Karpas-422 (cell line): ENCODE measurements at regions not wholly inside any gene's neighbourhood (a gene's known extent, or its start where the extent isn't known, plus 50 kb on each side); places are given as distances from the start of the nearest gene placed in this dataset.
"Not testable (repeated sequence)": the region's sequence is repeated elsewhere in the genome, so short reads cannot be mapped to it uniquely, and the experiment has no call there.

Experiments used
- DNase-seq: peaks from one replicate; pipeline ENCODE4 v3.0.0-alpha.2; 2015
- H2AFZ ChIP-seq: fragments of 200-600 bp; sonication (generic); 2 replicates; pipeline ENCODE4 v1.6.1; 2014; ENCODE audit warnings: antibody characterized with exemption, low read length, mixed read lengths
- H3K27ac ChIP-seq: fragments of 200-600 bp; sonication (generic); 2 replicates; pipeline ENCODE4 v1.5.1; 2014; ENCODE audit warnings: mild to moderate bottlenecking, low read length, moderate library complexity
- H3K27me3 ChIP-seq: fragments of 200-600 bp; sonication (generic); 2 replicates; pipeline ENCODE4 v1.6.1; 2014; ENCODE audit warnings: low read length, mixed read lengths
- H3K36me3 ChIP-seq: fragments of 200-600 bp; sonication (generic); 2 replicates; pipeline ENCODE4 v1.6.1; 2014; ENCODE audit warnings: low read length, mixed read lengths; ENCODE audit not compliant: insufficient read depth
- H3K4me1 ChIP-seq: fragments of 200-600 bp; sonication (generic); 2 replicates; pipeline ENCODE4 v1.6.1; 2014; ENCODE audit warnings: mild to moderate bottlenecking, low read length, mixed read lengths
- H3K4me2 ChIP-seq: fragments of 200-600 bp; sonication (generic); 2 replicates; pipeline ENCODE4 v1.6.1; 2014; ENCODE audit warnings: low read length, low read depth, mild to moderate bottlenecking; ENCODE audit not compliant: poor library complexity, severe bottlenecking
- H3K4me3 ChIP-seq: fragments of 200-600 bp; sonication (generic); 2 replicates; pipeline ENCODE4 v1.5.1; 2014; ENCODE audit warnings: mild to moderate bottlenecking, antibody characterized with exemption, low read length, mixed read lengths
- H3K79me2 ChIP-seq: fragments of 200-600 bp; sonication (generic); 2 replicates; pipeline ENCODE4 v1.6.1; 2014; ENCODE audit warnings: mild to moderate bottlenecking, low read length, mixed read lengths
- H3K9ac ChIP-seq: fragments of 200-600 bp; sonication (generic); 2 replicates; pipeline ENCODE4 v1.6.0; 2014; ENCODE audit warnings: low read length
- H3K9me2 ChIP-seq: fragments of 200-600 bp; sonication (generic), shearing (Covaris generic); replicated peaks from 2 replicates; pipeline ENCODE4 v1.6.0; 2014; ENCODE audit warnings: mild to moderate bottlenecking, low read length, moderate library complexity; ENCODE audit not compliant: insufficient read depth
- H3K9me3 ChIP-seq: fragments of 300-700, 200-600 bp; sonication (generic); 2 replicates; pipeline ENCODE4 v1.6.1; 2014; ENCODE audit warnings: low read length, mixed read lengths
- H4K20me1 ChIP-seq: fragments of 200-600 bp; sonication (generic); 2 replicates; pipeline ENCODE4 v1.6.1; 2014; ENCODE audit warnings: mild to moderate bottlenecking, antibody characterized with exemption, low read length, low read depth; ENCODE audit not compliant: insufficient read depth

- no peak for DNase-seq
- no peaks in the 10 kb centered on the region for H3K36me3 ChIP-seq
- H3K79me2 ChIP-seq: no peaks in the 10 kb centered on the region
- no peaks in the 10 kb centered on the region for H4K20me1 ChIP-seq
- H2AFZ ChIP-seq: 0 out of 2 replicates have a peak overlapping the region, but pooled peaks have one; percentile 83
- H3K4me3 ChIP-seq: no peak overlapping the region
- no peak overlapping the region for H3K27ac ChIP-seq
- no peaks in the 10 kb centered on the region for H3K9me3 ChIP-seq
- H3K4me1 ChIP-seq: peaks cover 9% of the 10 kb centered on the region
- no peak overlapping the region for H3K9ac ChIP-seq
- no peaks in the 10 kb centered on the region for H3K27me3 ChIP-seq
- no peaks in the 10 kb centered on the region for H3K9me2 ChIP-seq
- no peak overlapping the region for H3K4me2 ChIP-seq
Measured at GRCh38 chr2:12617853-12618252, 98.9 kb upstream of the TRIB2 start.

GRCh38 chr2:12618576-12618975, 98.2 kb upstream of the TRIB2 start:
- H2AFZ ChIP-seq: no peak overlapping the region
- H3K9me2 ChIP-seq: no peaks in the 10 kb centered on the region
- no peaks in the 10 kb centered on the region for H3K27me3 ChIP-seq
- H3K79me2 ChIP-seq: no peaks in the 10 kb centered on the region
- H3K9me3 ChIP-seq: no peaks in the 10 kb centered on the region
- H3K4me3 ChIP-seq: no peak overlapping the region
- H3K36me3 ChIP-seq: no peaks in the 10 kb centered on the region
- no peak for DNase-seq
- peaks cover 9% of the 10 kb centered on the region for H3K4me1 ChIP-seq
- H3K27ac ChIP-seq: no peak overlapping the region
- no peak overlapping the region for H3K9ac ChIP-seq
- H4K20me1 ChIP-seq: no peaks in the 10 kb centered on the region
- no peak overlapping the region for H3K4me2 ChIP-seq

DNA sequence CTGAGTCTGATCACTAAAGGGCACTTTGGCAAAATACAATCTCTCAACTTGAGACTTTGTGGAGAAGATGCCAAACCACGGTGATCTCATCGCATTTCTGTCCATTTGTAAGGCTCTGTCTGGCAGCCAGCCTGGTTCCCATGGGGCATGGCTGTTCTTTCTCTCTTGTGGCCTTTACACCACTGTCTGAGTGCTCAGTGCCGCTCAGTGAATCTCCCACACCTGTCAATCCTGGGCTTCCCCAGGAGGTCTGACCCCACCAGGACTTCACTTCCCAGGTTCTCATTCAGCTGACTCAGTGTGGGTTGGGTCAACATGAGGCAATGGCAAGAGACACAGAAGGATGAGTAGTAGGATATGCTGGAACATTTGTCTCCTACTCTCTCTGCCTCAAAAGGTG, 96.8 kb upstream of the TRIB2 start:
- Histone ChIP-seq H3K27ac (no peak overlapping the region), H3K4me2 (no peak overlapping the region), H4K20me1 (no peaks in the 10 kb centered on the region), H3K4me1 (peaks cover 10% of the 10 kb centered on the region), H3K4me3 (no peak overlapping the region), H3K36me3 (no peaks in the 10 kb centered on the region), H3K79me2 (no peaks in the 10 kb centered on the region), H2AFZ (no peak overlapping the region), H3K9ac (no peak overlapping the region), H3K9me2 (no peaks in the 10 kb centered on the region), H3K27me3 (no peaks in the 10 kb centered on the region), H3K9me3 (no peaks in the 10 kb centered on the region)
- no peak for DNase-seq

DNA sequence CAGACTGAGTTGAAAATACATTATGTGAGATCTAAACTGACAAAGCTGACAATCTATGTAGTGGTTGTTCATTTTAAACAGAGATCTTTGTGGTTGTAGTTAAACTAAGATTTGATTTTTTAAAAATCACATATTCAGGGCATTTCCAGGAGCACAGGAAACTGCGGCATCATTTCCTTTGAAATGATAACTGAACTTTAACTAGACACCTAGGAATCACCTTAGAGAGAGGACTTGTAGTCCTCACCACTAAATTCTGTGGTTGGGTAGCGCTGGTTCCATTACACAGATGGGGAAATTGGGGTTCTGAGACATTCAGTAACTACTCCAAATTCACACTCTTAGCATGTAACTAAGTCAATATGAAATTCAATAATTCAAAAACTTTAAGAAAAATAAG, 96.0 kb upstream of the TRIB2 start:
- H3K9me3 ChIP-seq: no peaks in the 10 kb centered on the region
- H3K27me3 ChIP-seq: no peaks in the 10 kb centered on the region
- H3K9me2 ChIP-seq: no peaks in the 10 kb centered on the region
- H3K4me3 ChIP-seq: no peak overlapping the region
- peaks cover 13% of the 10 kb centered on the region for H3K4me1 ChIP-seq
- no peaks in the 10 kb centered on the region for H3K36me3 ChIP-seq
- DNase-seq: no peak
- H3K27ac ChIP-seq: no peak overlapping the region
- no peaks in the 10 kb centered on the region for H4K20me1 ChIP-seq
- no peak overlapping the region for H2AFZ ChIP-seq
- no peak overlapping the region for H3K9ac ChIP-seq
- H3K79me2 ChIP-seq: no peaks in the 10 kb centered on the region
- H3K4me2 ChIP-seq: no peak overlapping the region

GRCh38 chr2:12623051-12623450, 93.7 kb upstream of the TRIB2 start:
- Histone ChIP-seq H3K79me2 (no peaks in the 10 kb centered on the region), H3K9ac (no peak overlapping the region)

GRCh38 chr2:12624384-12624783, 92.4 kb upstream of the TRIB2 start:
- no peaks in the 10 kb centered on the region for H3K9me3 ChIP-seq
- no peak overlapping the region for H3K4me2 ChIP-seq
- H3K4me3 ChIP-seq: no peak overlapping the region
- no peak overlapping the region for H3K27ac ChIP-seq
- no peaks in the 10 kb centered on the region for H4K20me1 ChIP-seq
- H3K9ac ChIP-seq: no peak overlapping the region
- H3K9me2 ChIP-seq: no peaks in the 10 kb centered on the region
- no peak for DNase-seq
- H3K27me3 ChIP-seq: no peaks in the 10 kb centered on the region
- H3K4me1 ChIP-seq: peaks cover 4% of the 10 kb centered on the region; the same call in 1 of the 2 replicates
- no peaks in the 10 kb centered on the region for H3K79me2 ChIP-seq
- H3K36me3 ChIP-seq: no peaks in the 10 kb centered on the region
- H2AFZ ChIP-seq: no peak overlapping the region

More at GRCh38 chr2:12623051-12623450, 93.7 kb upstream of the TRIB2 start:
- Histone ChIP-seq H3K9me2 (no peaks in the 10 kb centered on the region), H2AFZ (no peak overlapping the region), H3K27me3 (no peaks in the 10 kb centered on the region), H3K36me3 (no peaks in the 10 kb centered on the region), H3K4me1 (peaks cover 4% of the 10 kb centered on the region; the same call in 1 of the 2 replicates), H3K27ac (no peak overlapping the region), H3K4me3 (no peak overlapping the region), H3K9me3 (no peaks in the 10 kb centered on the region), H4K20me1 (no peaks in the 10 kb centered on the region), H3K4me2 (no peak overlapping the region)
- no peak for DNase-seq

DNA sequence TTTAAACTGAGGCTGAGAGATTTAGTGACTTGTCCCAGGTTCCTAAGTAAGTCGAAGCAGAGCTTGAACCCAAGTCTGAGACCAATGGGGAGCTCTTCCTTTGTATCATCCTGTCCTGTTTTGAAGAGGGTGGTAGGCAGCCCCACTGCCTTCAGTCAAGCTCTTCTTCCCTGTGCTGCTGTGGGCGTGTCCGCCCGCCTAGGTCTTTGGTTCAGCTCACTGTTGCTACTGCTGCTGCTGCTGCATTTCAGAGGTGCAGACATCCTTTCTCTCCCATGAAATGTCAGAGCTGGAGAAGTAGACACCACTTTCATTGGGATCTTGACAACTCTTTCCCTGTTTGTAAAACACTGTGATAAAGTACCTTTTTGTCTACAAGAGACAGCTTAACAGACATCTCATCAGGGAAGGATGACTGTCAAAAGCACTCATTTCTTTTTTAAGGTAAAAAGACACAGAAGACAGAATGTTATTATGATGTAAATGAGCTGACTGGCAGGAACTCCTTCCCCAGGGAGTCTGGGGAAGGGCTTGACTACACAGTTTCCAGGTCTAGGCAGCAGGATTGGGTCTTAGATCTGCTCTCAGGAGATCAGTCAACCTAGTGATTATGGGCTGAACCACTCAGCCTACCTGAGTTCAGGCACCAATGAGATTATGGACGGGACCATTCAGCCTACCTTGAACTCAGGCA, 91.7 kb upstream of the TRIB2 start:
- Histone ChIP-seq H3K79me2 (no peaks in the 10 kb centered on the region), H2AFZ (no peak overlapping the region), H3K27ac (no peak overlapping the region), H3K9ac (no peak overlapping the region), H3K27me3 (no peaks in the 10 kb centered on the region), H3K4me1 (peaks cover 4% of the 10 kb centered on the region; the same call in 1 of the 2 replicates), H3K4me2 (no peak overlapping the region), H4K20me1 (no peaks in the 10 kb centered on the region), H3K36me3 (no peaks in the 10 kb centered on the region), H3K9me3 (no peaks in the 10 kb centered on the region), H3K9me2 (no peaks in the 10 kb centered on the region), H3K4me3 (no peak overlapping the region)
- no peak for DNase-seq

GRCh38 chr2:12628541-12628940, 88.2 kb upstream of the TRIB2 start:
- H3K9ac ChIP-seq, H3K27ac ChIP-seq, H3K27me3 ChIP-seq, H3K9me2 ChIP-seq, H3K79me2 ChIP-seq, H3K4me3 ChIP-seq, H4K20me1 ChIP-seq, H3K9me3 ChIP-seq, H3K4me1 ChIP-seq, DNase-seq, H3K4me2 ChIP-seq, H2AFZ ChIP-seq, H3K36me3 ChIP-seq: not testable (repeated sequence)
